BJ (cell line): ENCODE measurements at regions not wholly inside any gene's neighbourhood (a gene's known extent, or its start where the extent isn't known, plus 50 kb on each side); places are given as distances from the start of the nearest gene placed in this dataset.

Source experiments
- CTCF ChIA-PET: fragments of 350-600 bp; formaldehyde crosslinking; extraction: SDS; loops from one replicate; lab custom pipeline; 2021; ENCODE audit warnings: antibody characterized with exemption, inconsistent platforms; lab: Yijun Ruan, JAX
- POLR2A ChIA-PET: fragments of 300-600 bp; sonication (Branson Sonifier 250); formaldehyde crosslinking; extraction: SDS; loops from one replicate; lab custom pipeline; 2021; ENCODE audit warnings: antibody characterized with exemption; lab: Charles Lee
- DNase-seq: peaks from one replicate; pipeline ENCODE4 v3.0.0-alpha.2; 2011; ENCODE audit warnings: low read depth
- H3K27me3 ChIP-seq: 2 replicates; pipeline ENCODE4 v1.6.0; 2011; ENCODE audit warnings: low read length; ENCODE audit not compliant: control insufficient read depth, insufficient read depth
- H3K36me3 ChIP-seq: 2 replicates; pipeline ENCODE4 v1.5.1; 2011; ENCODE audit warnings: low read length; ENCODE audit not compliant: control insufficient read depth, insufficient read depth
- H3K4me3 ChIP-seq: 2 replicates; pipeline ENCODE4 v1.5.1; 2011; ENCODE audit warnings: low read depth, mild to moderate bottlenecking, control low read depth, low read length
- TF ChIP-seq, protein P1 (sequence below): IDR thresholded peaks from 2 replicates; pipeline ENCODE4 v1.5.1; 2011; ENCODE audit warnings: low read depth, mild to moderate bottlenecking, control low read depth, inconsistent platforms, low read length, moderate library complexity; ENCODE audit not compliant: insufficient read depth

DNA sequence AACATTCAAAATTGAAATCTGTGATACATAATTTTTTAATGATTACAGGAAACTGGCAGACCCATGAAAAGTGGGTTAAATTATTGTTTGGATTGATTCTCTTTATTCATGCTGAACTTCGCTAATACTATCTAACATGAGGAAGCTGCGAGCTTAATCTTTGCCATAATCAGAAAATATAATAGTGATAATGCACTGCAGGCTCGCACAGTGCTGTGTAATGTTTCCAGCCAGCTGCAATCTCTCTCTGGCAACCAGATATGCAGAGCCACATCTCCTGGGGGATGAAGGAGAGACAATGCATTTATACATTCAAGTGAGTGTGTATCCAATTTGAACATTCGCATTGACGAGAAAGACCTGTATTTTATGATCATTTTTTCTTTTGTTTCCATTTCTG is 669.7 kb upstream of the RGMB start:
- TF ChIP-seq, protein P1, sequence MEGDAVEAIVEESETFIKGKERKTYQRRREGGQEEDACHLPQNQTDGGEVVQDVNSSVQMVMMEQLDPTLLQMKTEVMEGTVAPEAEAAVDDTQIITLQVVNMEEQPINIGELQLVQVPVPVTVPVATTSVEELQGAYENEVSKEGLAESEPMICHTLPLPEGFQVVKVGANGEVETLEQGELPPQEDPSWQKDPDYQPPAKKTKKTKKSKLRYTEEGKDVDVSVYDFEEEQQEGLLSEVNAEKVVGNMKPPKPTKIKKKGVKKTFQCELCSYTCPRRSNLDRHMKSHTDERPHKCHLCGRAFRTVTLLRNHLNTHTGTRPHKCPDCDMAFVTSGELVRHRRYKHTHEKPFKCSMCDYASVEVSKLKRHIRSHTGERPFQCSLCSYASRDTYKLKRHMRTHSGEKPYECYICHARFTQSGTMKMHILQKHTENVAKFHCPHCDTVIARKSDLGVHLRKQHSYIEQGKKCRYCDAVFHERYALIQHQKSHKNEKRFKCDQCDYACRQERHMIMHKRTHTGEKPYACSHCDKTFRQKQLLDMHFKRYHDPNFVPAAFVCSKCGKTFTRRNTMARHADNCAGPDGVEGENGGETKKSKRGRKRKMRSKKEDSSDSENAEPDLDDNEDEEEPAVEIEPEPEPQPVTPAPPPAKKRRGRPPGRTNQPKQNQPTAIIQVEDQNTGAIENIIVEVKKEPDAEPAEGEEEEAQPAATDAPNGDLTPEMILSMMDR: no peak
- CTCF ChIA-PET: no interaction called here
- Histone ChIP-seq H3K27me3 (no peaks in the 10 kb centered on the region), H3K4me3 (no peak overlapping the region), H3K36me3 (no peaks in the 10 kb centered on the region)
- DNase-seq: no peak
- POLR2A ChIA-PET: no interaction called here

DNA sequence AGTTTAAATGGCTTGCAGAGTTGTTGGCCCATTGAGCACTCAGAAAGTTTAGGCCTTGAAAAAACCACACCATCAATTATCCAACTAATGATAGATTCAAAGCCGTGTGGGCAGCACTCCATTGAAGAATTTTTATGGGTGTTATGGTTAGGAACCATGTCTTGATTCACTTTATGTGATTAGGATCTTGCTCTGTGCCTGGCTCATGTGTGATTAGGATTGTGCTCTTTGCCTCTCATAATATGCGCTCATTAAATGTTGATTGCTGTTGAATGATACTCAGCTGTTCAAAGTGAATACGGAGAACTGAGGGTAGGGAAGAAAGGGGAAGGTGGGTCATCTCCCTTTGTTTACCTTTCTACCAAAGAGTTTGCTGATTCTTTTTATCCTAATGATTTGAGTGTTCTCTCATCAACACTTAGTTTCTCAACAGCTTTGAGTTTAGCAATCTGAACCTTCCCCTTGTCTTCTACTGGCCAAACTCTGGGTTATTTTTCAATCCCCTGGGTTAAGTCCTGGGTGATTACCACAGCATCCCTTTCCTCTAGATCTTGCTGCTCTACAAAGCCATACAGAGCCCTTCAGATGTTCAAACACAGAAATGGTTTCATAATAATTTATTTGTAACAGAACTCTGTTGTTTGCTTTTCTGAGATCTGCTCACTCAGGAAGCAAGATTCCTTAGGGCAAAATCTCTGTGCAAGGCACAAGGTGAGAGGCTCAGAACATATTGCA is 668.8 kb upstream of the RGMB start:
- ChIA-PET CTCF (interaction anchor here (1.0 kb wide), 1 partner anchor 9 kb away, joined by 3 read pairs; no protein-coding TSS in a partner anchor), POLR2A (no interaction called here)
- DNase-seq: no peak
- no peak overlapping the region for H3K4me3 ChIP-seq
- H3K36me3 ChIP-seq: no peaks in the 10 kb centered on the region
- H3K27me3 ChIP-seq: no peaks in the 10 kb centered on the region
- TF ChIP-seq, protein P1: no peak

DNA sequence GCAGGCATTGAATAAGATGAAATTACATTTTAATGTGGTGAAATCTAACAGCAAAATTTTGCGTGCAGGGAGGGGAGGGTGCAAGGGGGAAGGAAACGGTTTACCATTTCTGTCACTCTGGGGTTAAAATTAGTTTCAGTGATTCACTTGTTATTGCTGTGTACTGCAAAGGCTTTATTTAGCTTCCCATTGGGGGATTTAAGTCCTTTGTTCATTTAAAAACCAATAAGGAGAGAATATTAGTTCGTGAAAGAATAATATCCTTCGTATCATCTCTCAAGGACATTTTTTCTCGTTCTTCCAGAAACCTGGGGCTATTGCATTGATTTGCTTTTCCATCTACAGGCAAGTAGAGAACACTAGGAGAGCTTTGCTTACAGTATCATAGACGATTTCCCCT is 667.8 kb upstream of the RGMB start:
- POLR2A ChIA-PET: no interaction called here
- DNase-seq: no peak
- CTCF ChIA-PET: no interaction called here
- Histone ChIP-seq H3K36me3 (no peaks in the 10 kb centered on the region), H3K27me3 (no peaks in the 10 kb centered on the region), H3K4me3 (no peak overlapping the region)
- TF ChIP-seq, protein P1: no peak

DNA sequence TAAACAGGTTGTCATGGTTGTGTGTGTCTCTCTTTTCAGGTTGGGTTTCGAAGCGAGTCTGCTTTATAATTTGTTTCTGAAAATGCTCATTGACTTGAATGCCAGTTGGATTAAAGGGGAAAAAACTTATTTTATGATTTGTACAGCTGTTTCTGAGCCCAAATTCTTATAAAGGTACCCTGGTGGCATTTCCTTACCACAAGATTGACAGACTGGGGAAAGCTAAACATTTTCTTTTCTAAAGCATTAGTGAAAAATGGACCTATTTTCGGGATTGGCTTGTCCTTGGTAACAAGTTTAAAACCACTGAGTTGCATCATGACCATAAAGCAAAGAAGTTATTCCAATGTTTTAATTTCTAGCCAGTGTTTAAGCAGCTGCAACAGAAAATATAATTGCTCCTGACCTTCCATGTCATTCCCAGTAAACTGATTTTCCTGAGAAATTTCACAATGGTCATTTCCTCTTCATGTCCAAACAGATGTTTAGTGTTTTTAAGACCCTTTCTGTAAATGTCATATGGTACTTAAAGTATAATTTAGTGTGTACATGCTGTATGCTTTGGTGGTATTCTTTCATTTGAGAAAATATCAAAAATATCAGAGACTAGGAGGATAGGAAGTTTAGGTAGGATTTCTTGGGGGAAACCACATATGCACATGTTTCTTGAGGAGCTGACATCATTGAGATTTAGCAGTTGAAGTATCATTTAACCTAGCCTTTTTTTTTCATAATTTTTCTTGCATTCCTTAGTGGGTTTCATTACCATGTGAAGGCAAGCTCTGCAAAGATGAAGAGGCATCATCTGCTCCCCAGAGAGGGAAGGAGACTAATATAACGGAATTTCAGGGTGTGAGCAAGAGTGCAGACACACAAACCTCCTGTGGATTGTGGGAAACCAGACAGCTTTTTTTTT is 667.1 kb upstream of the RGMB start:
- H3K4me3 ChIP-seq: no peak overlapping the region
- H3K36me3 ChIP-seq: no peaks in the 10 kb centered on the region
- no peaks in the 10 kb centered on the region for H3K27me3 ChIP-seq
- TF ChIP-seq, protein P1: no peak
- ChIA-PET CTCF (no interaction called here), POLR2A (interaction anchor here (0.6 to 0.7 kb wide), 3 partner anchors 22 to 99 kb away, joined by 3 read pairs; no protein-coding TSS in a partner anchor)
- no peak for DNase-seq

DNA sequence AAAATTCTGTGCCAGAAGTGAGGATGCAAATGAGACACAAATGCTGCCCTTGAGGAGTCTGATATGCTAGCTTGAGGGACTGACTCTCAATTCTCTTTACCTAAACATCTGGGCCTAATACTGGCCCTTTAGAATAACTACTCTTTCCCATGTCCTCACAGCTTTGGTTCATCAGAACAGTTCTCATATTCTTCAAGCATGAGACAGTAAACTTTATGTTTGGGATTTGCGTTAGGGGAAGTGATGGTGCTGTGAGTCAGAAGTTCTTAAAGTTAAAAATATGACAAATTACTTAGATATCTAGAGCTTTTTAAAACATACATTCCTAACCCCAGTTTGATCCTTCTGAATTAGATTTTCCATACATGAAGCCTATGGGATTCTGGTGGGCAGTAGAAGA is 665.0 kb upstream of the RGMB start:
- ChIA-PET POLR2A (interaction anchor here (0.6 to 0.7 kb wide), 3 partner anchors 11 to 613 kb away, joined by 3 to 5 read pairs (median 4); no protein-coding TSS in a partner anchor), CTCF (interaction anchor here (0.7 to 1.0 kb wide), 2 partner anchors 14 to 316 kb away, joined by 3 to 4 read pairs; no protein-coding TSS in a partner anchor)
- H3K27me3 ChIP-seq: no peaks in the 10 kb centered on the region
- H3K4me3 ChIP-seq: no peak overlapping the region
- peak; percentile 70 for DNase-seq
- H3K36me3 ChIP-seq: no peaks in the 10 kb centered on the region
- TF ChIP-seq, protein P1: no peak
